Astrocyte of the cerebellum (primary cell): ENCODE measurements at regions not wholly inside any gene's neighbourhood (a gene's known extent, or its start where the extent isn't known, plus 50 kb on each side); places are given as distances from the start of the nearest gene placed in this dataset.

Experiments
- DNase-seq: peaks from one replicate; pipeline ENCODE4 v3.0.0-alpha.2; 2011; ENCODE audit warnings: low read depth
- H3K4me3 ChIP-seq: 2 replicates; pipeline ENCODE4 v1.5.1; 2011; ENCODE audit warnings: mild to moderate bottlenecking, low read depth, low read length, moderate library complexity
- in situ Hi-C: cut with HindIII; loops from 2 replicates; pipeline ENCODE4 v1.10.0; 2017; ENCODE audit warnings: low sequenced_read_pairs
- TF ChIP-seq, protein P1 (sequence below): IDR thresholded peaks from 2 replicates; pipeline ENCODE4 v1.5.1; 2012; ENCODE audit warnings: low read length, low read depth, moderate library complexity, mild to moderate bottlenecking; ENCODE audit errors: missing control alignments

GRCh38 chr9:96085491-96086143 lies 210.1 kb downstream of the ERCC6L2 start:
- TF ChIP-seq, protein P1, sequence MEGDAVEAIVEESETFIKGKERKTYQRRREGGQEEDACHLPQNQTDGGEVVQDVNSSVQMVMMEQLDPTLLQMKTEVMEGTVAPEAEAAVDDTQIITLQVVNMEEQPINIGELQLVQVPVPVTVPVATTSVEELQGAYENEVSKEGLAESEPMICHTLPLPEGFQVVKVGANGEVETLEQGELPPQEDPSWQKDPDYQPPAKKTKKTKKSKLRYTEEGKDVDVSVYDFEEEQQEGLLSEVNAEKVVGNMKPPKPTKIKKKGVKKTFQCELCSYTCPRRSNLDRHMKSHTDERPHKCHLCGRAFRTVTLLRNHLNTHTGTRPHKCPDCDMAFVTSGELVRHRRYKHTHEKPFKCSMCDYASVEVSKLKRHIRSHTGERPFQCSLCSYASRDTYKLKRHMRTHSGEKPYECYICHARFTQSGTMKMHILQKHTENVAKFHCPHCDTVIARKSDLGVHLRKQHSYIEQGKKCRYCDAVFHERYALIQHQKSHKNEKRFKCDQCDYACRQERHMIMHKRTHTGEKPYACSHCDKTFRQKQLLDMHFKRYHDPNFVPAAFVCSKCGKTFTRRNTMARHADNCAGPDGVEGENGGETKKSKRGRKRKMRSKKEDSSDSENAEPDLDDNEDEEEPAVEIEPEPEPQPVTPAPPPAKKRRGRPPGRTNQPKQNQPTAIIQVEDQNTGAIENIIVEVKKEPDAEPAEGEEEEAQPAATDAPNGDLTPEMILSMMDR: no peak
- no peak overlapping the region for H3K4me3 ChIP-seq
- no peak for DNase-seq
- in situ Hi-C loops: no loop called here

DNA sequence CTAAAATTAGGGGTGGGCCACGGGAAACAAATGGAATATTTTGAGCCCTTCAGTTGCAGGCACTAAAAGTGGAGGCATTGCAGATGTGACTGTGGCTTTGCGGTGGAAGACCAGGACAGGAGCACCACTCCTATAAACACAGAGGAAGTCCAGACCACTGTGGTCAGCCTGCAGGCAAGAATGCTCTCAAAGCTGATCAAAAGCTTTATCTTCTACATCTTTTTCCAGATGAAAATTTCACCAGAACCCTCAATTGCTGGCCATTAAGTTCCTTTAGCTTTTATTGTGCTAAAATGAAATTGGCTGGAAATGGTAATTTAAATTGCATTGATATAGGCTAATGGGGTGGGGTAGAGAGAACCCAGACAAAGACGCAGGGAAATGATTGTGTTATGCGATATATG lies 208.8 kb downstream of the ERCC6L2 start:
- H3K4me3 ChIP-seq: no peak overlapping the region
- in situ Hi-C loops: no loop called here
- DNase-seq: no peak
- TF ChIP-seq, protein P1: no peak

- in situ Hi-C loops: no loop called here
- no peak for DNase-seq
- TF ChIP-seq, protein P1: no peak
- H3K4me3 ChIP-seq: no peak overlapping the region
These were observed 207.2 kb downstream of the ERCC6L2 start for GRCh38 chr9:96082516-96083232.

- no peak overlapping the region for H3K4me3 ChIP-seq
- in situ Hi-C loops: no loop called here
- no peak for DNase-seq
- TF ChIP-seq, protein P1: no peak
These were observed 204.9 kb downstream of the ERCC6L2 start for GRCh38 chr9:96080364-96080763.

- DNase-seq: no peak
- in situ Hi-C loops: no loop called here
- no peak overlapping the region for H3K4me3 ChIP-seq
- TF ChIP-seq, protein P1: no peak
These were observed 204.3 kb downstream of the ERCC6L2 start for GRCh38 chr9:96079779-96080178.

- no peak for DNase-seq
- no peak overlapping the region for H3K4me3 ChIP-seq
- in situ Hi-C loops: no loop called here
- TF ChIP-seq, protein P1: no peak
These were observed 203.5 kb downstream of the ERCC6L2 start for GRCh38 chr9:96078897-96079490.
